PC-3 (cell line): ENCODE measurements at regions not wholly inside any gene's neighbourhood (a gene's known extent, or its start where the extent isn't known, plus 50 kb on each side); places are given as distances from the start of the nearest gene placed in this dataset.

Source experiments
- ATAC-seq: fragments of 200-7000 bp; cut with Tn5 transposase; 2 replicates; pipeline ENCODE4 v1.9.1; 2020; ENCODE audit warnings: mild to moderate bottlenecking, moderate library complexity
- BruUV-seq: library from RNA; stranded (reverse); fragments of 400-500 nt; replicated peaks from 2 replicates; lab custom pipeline; 2021; lab: Mats Ljungman, UMichigan
- CTCF ChIA-PET: fragments of 300-600 bp; sonication (Branson Sonifier 250); formaldehyde crosslinking; loops from one replicate; lab custom pipeline; 2022; ENCODE audit warnings: antibody characterized with exemption; lab: Charles Lee
- POLR2A ChIA-PET: fragments of 300-600 bp; sonication (Branson Sonifier 250); formaldehyde crosslinking; loops from one replicate; lab custom pipeline; 2022; ENCODE audit warnings: antibody characterized with exemption; ENCODE audit not compliant: unreplicated experiment; lab: Charles Lee
- DNase-seq: peaks from one replicate; pipeline ENCODE4 v3.0.0-alpha.2; 2015
- H2AFZ ChIP-seq: fragments of 300-600 bp; sonication (generic); 2 replicates; pipeline ENCODE4 v1.6.0; 2016; ENCODE audit warnings: antibody characterized with exemption, low read length
- H3F3A ChIP-seq: fragments of 300-600 bp; sonication (generic); one replicate; pipeline ENCODE4 v1.6.0; 2017; ENCODE audit warnings: antibody characterized with exemption, low read length, control low read depth, mild to moderate bottlenecking; ENCODE audit not compliant: unreplicated experiment
- H3K27ac ChIP-seq: fragments of 300-600 bp; sonication (generic); 2 replicates; pipeline ENCODE4 v1.5.1; 2016; ENCODE audit warnings: mild to moderate bottlenecking, low read length
- H3K27me3 ChIP-seq: fragments of 300-600 bp; sonication (generic); 2 replicates; pipeline ENCODE4 v1.6.1; 2016; ENCODE audit warnings: low read length, mixed read lengths
- H3K36me3 ChIP-seq: fragments of 300-600 bp; sonication (generic); 2 replicates; pipeline ENCODE4 v1.6.1; 2016; ENCODE audit warnings: low read depth, mixed run types, low read length, mixed read lengths
- H3K4me1 ChIP-seq: fragments of 300-600 bp; sonication (generic); 2 replicates; pipeline ENCODE4 v1.5.1; 2016; ENCODE audit warnings: low read length; ENCODE audit not compliant: insufficient read depth
- H3K4me2 ChIP-seq: fragments of 300-600 bp; sonication (generic); 2 replicates; pipeline ENCODE4 v1.6.0; 2016; ENCODE audit warnings: low read length
- H3K4me3 ChIP-seq: fragments of 300-600 bp; sonication (generic); 2 replicates; pipeline ENCODE4 v1.5.1; 2016; ENCODE audit warnings: mild to moderate bottlenecking, low read length, mixed read lengths
- H3K79me2 ChIP-seq: fragments of 300-600 bp; sonication (generic); 2 replicates; pipeline ENCODE4 v1.6.1; 2017; ENCODE audit warnings: low read length, mixed read lengths
- H3K9ac ChIP-seq: fragments of 300-600 bp; sonication (generic); 2 replicates; pipeline ENCODE4 v1.6.0; 2016; ENCODE audit warnings: mild to moderate bottlenecking, low read length
- H3K9me2 ChIP-seq: fragments of 300-600 bp; sonication (generic); replicated peaks from 2 replicates; pipeline ENCODE4 v1.6.1; 2016; ENCODE audit warnings: mixed run types, low read length, mixed read lengths
- H3K9me3 ChIP-seq: fragments of 300-600 bp; sonication (generic); 2 replicates; pipeline ENCODE4 v1.6.1; 2016; ENCODE audit warnings: low read length, mixed read lengths
- H4K20me1 ChIP-seq: fragments of 300-600 bp; sonication (generic); 2 replicates; pipeline ENCODE4 v1.6.1; 2016; ENCODE audit warnings: low read length, mixed read lengths
- EZH2 ChIP-seq: fragments of 300-600 bp; sonication (generic); IDR thresholded peaks from one replicate; pipeline ENCODE4 v1.6.1; 2017; ENCODE audit warnings: antibody characterized with exemption, mild to moderate bottlenecking, low read length; ENCODE audit not compliant: unreplicated experiment
- EZH2phosphoT487 ChIP-seq: fragments of 300-600 bp; sonication (generic); IDR thresholded peaks from 2 replicates; pipeline ENCODE4 v1.6.1; 2018; ENCODE audit warnings: mild to moderate bottlenecking, antibody characterized with exemption, low read length, borderline replicate concordance
- intact Hi-C: fragments of 100-400 bp; cut with micrococcal nuclease; formaldehyde crosslinking; loops from 2 replicates; pipeline ENCODE4 v1.9.0; 2023
- TF ChIP-seq, protein P1 (sequence below): fragments of 300-600 bp; sonication (generic); conservative IDR thresholded peaks from 2 replicates; pipeline ENCODE4 v1.5.1; 2017; ENCODE audit warnings: antibody characterized with exemption, low read depth, mild to moderate bottlenecking, low read length

- H3F3A ChIP-seq = no peaks in the 10 kb centered on the region
- H3K27me3 ChIP-seq = peaks cover 32% of the 10 kb centered on the region
- H3K27ac ChIP-seq = no peak overlapping the region
- H3K79me2 ChIP-seq = no peaks in the 10 kb centered on the region
- no peak overlapping the region for H3K4me2 ChIP-seq
- H3K9me2 ChIP-seq = no peaks in the 10 kb centered on the region
- H4K20me1 ChIP-seq = no peaks in the 10 kb centered on the region
- 0 out of 2 replicates have a peak, but pooled peaks cover 10% of the 10 kb centered on the region for H3K9me3 ChIP-seq
- H3K36me3 ChIP-seq = no peaks in the 10 kb centered on the region
- H3K9ac ChIP-seq = no peak overlapping the region
- POLR2A ChIA-PET = no interaction called here
- intact Hi-C loops = no loop called here
- DNase-seq (no peak), ATAC-seq (no peak)
- no peak overlapping the region for H3K4me3 ChIP-seq
- H3K4me1 ChIP-seq = no peaks in the 10 kb centered on the region
- no peak overlapping the region for H2AFZ ChIP-seq
- CTCF ChIA-PET = no interaction called here
- TF ChIP-seq, protein P1, sequence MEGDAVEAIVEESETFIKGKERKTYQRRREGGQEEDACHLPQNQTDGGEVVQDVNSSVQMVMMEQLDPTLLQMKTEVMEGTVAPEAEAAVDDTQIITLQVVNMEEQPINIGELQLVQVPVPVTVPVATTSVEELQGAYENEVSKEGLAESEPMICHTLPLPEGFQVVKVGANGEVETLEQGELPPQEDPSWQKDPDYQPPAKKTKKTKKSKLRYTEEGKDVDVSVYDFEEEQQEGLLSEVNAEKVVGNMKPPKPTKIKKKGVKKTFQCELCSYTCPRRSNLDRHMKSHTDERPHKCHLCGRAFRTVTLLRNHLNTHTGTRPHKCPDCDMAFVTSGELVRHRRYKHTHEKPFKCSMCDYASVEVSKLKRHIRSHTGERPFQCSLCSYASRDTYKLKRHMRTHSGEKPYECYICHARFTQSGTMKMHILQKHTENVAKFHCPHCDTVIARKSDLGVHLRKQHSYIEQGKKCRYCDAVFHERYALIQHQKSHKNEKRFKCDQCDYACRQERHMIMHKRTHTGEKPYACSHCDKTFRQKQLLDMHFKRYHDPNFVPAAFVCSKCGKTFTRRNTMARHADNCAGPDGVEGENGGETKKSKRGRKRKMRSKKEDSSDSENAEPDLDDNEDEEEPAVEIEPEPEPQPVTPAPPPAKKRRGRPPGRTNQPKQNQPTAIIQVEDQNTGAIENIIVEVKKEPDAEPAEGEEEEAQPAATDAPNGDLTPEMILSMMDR = no peak
- TF ChIP-seq EZH2 (no peak), EZH2phosphoT487 (no peak)
- BruUV-seq = no TSS peak
These were observed 122.6 kb upstream of the AJAP1 start for GRCh38 chr1:4531842-4532241.

DNA sequence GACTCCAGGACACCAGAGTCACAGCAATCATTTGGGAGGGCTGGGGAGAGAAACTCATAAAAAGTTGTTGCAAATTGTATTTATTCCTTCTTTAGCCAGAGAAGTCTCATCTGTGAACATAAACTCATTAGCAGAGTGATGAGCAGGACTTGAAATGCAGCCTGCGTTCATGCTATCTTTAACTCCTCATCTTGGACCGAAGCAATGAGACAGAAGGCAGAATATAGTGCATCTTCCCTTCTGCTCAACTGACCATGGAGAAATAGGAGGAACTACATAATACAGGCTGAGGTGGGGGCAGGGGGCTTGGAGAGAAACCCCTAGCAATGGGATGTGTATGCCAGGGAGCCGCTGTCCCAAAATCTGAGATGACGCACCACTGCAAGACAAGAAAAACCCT lies 121.8 kb upstream of the AJAP1 start:
- intact Hi-C loops = no loop called here
- Histone ChIP-seq H3F3A (no peaks in the 10 kb centered on the region), H3K27me3 (peaks cover 25% of the 10 kb centered on the region), H3K9ac (no peak overlapping the region), H3K4me1 (no peaks in the 10 kb centered on the region), H3K36me3 (no peaks in the 10 kb centered on the region), H3K79me2 (no peaks in the 10 kb centered on the region), H3K27ac (no peak overlapping the region), H3K9me2 (no peaks in the 10 kb centered on the region), H2AFZ (no peak overlapping the region), H3K9me3 (0 out of 2 replicates have a peak, but pooled peaks cover 10% of the 10 kb centered on the region), H4K20me1 (no peaks in the 10 kb centered on the region), H3K4me3 (no peak overlapping the region), H3K4me2 (no peak overlapping the region)
- POLR2A ChIA-PET = no interaction called here
- ATAC-seq (no peak), DNase-seq (no peak)
- no TSS peak for BruUV-seq
- TF ChIP-seq EZH2 (no peak), EZH2phosphoT487 (no peak)
- TF ChIP-seq, protein P1 = no peak
- CTCF ChIA-PET = no interaction called here

GRCh38 chr1:4546911-4547310 lies 107.5 kb upstream of the AJAP1 start:
- peaks cover 10% of the 10 kb centered on the region; the same call in 1 of the 2 replicates for H3K9me3 ChIP-seq
- no peaks in the 10 kb centered on the region for H3K79me2 ChIP-seq
- H3K9ac ChIP-seq = no peak overlapping the region
- no peak overlapping the region for H3K4me3 ChIP-seq
- ChIA-PET POLR2A (no interaction called here), CTCF (no interaction called here)
- DNase-seq (no peak), ATAC-seq (no peak)
- no peak overlapping the region for H3K4me2 ChIP-seq
- H4K20me1 ChIP-seq = no peaks in the 10 kb centered on the region
- no peak overlapping the region for H3K27ac ChIP-seq
- no peaks in the 10 kb centered on the region for H3K36me3 ChIP-seq
- BruUV-seq = no TSS peak
- TF ChIP-seq EZH2 = no peak
- no peak for TF ChIP-seq EZH2phosphoT487
- TF ChIP-seq, protein P1 = no peak
- H3K27me3 ChIP-seq = no peaks in the 10 kb centered on the region
- no peaks in the 10 kb centered on the region for H3K9me2 ChIP-seq
- H2AFZ ChIP-seq = no peak overlapping the region
- H3F3A ChIP-seq = no peaks in the 10 kb centered on the region
- no peaks in the 10 kb centered on the region for H3K4me1 ChIP-seq
- intact Hi-C loops = no loop called here
